Tibial artery (tissue), 4 donors: ENCODE measurements at regions not wholly inside any gene's neighbourhood (a gene's known extent, or its start where the extent isn't known, plus 50 kb on each side); places are given as distances from the start of the nearest gene placed in this dataset.

Experiments used
- DNase-seq, 2 donors: peaks; one replicate each; pipeline ENCODE4 v3.0.0-alpha.2; 2019
- H3K27ac ChIP-seq, 2 donors: fragments of 200-600 bp; sonication (generic) in 1 of 2; 1 replicate in 1 of 2; 2 replicates in 1 of 2; pipeline ENCODE4 v1.5.1; 2018 to 2019; ENCODE audit warnings: mild to moderate bottlenecking in 1 of 2
- H3K27me3 ChIP-seq, 2 donors: fragments of 200-600 bp; sonication (generic) in 1 of 2; one replicate each; pipeline versions ENCODE4 v1.5.1 to v1.6.0; 2016 to 2019
- H3K36me3 ChIP-seq, 3 donors: fragments of 200-600 bp; sonication (generic) in 2 of 3; one replicate each; pipeline ENCODE4 v1.5.1; 2016 to 2019; ENCODE audit warnings: mild to moderate bottlenecking in 2 of 3
- H3K4me1 ChIP-seq, 4 donors: fragments of 200-600 bp; sonication (generic) in 2 of 4; 1 replicate in 3 of 4; 2 replicates in 1 of 4; pipeline ENCODE4 v1.5.1; 2016 to 2019
- H3K4me3 ChIP-seq, 2 donors: fragments of 200-600 bp; sonication (generic) in 1 of 2; 1 replicate in 1 of 2; 2 replicates in 1 of 2; pipeline ENCODE4 v1.5.1; 2018 to 2019; ENCODE audit warnings: mild to moderate bottlenecking in 2 of 2
- H3K9me3 ChIP-seq, 3 donors: fragments of 200-600 bp; sonication (generic) in 1 of 3; one replicate each; pipeline ENCODE4 v1.5.1; 2016 to 2019
- intact Hi-C: fragments of 100-400 bp; cut with DNase I; formaldehyde crosslinking; loops from one replicate; pipeline ENCODE4 v1.15.0; 2023; ENCODE audit warnings: low total_unique reads
- TF ChIP-seq, protein P1 (sequence below), 2 experiments: fragments of 200-600 bp in 1 of 2; fragments of 450-650 bp in 1 of 2; IDR thresholded peaks; one replicate each; pipeline ENCODE4 v1.5.1; 2017 to 2019; ENCODE audit warnings: antibody characterized with exemption in 2 of 2, mild to moderate bottlenecking in 1 of 2, moderate library complexity in 1 of 2

DNA sequence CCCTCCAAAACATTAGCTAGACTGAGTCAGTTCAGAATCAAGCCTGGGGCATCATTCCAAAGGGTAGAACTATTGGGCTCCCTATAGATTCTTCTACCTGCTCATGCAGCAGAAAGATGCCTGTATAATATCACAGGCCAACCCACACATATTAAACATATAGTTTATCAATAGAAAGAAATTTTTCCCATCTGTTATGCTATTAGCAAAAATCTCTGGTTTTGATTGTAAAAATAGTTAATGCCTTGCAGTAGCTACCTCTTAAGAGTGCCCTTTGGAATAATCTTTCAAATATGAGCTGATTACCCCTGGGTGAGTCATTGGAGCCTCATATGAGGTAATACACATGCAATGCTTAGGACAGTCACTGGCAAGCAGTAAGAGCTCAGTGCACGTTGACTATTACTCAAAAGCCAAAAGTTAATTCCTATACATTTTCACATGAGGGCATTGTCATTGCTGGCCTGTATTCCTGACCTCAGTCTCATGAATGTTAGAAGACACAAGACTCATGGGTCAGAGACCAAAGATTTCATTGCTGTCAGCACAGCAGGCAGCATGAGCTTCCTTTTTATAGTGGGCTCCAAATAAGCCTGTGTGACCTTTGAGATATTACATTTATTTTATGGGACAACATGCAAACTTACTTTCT lies 180.0 kb downstream of the FGFR2 start:
- no peaks in the 10 kb centered on the region for H3K4me1 ChIP-seq
- TF ChIP-seq, protein P1, sequence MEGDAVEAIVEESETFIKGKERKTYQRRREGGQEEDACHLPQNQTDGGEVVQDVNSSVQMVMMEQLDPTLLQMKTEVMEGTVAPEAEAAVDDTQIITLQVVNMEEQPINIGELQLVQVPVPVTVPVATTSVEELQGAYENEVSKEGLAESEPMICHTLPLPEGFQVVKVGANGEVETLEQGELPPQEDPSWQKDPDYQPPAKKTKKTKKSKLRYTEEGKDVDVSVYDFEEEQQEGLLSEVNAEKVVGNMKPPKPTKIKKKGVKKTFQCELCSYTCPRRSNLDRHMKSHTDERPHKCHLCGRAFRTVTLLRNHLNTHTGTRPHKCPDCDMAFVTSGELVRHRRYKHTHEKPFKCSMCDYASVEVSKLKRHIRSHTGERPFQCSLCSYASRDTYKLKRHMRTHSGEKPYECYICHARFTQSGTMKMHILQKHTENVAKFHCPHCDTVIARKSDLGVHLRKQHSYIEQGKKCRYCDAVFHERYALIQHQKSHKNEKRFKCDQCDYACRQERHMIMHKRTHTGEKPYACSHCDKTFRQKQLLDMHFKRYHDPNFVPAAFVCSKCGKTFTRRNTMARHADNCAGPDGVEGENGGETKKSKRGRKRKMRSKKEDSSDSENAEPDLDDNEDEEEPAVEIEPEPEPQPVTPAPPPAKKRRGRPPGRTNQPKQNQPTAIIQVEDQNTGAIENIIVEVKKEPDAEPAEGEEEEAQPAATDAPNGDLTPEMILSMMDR (IDR thresholded peaks at IDR 0.05) = no peak
- no peak overlapping the region for H3K27ac ChIP-seq
- no peak overlapping the region for H3K4me3 ChIP-seq
- H3K27me3 ChIP-seq = no peaks in the 10 kb centered on the region
- no peak for DNase-seq
- H3K36me3 ChIP-seq = no peaks in the 10 kb centered on the region
- intact Hi-C loops = no loop called here
- H3K9me3 ChIP-seq = no peaks in the 10 kb centered on the region

DNA sequence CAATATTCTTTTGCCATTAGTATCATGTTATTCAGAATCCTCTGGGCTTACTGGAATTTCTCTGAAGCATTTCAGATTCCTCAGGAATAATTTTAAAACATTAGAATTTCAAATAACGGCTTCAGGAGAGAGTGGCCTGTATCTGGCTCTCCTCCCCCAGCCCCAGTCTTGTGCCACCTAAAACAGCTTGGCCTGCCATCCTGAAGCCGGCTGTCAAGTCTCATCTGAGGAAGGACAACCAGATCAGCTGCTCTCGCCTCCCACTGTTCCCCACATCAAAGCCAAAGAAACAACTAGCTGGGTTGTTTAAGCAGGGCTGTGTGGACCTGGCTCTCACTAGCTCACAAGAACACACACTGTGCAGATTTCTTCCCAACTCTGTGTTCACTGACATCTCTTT lies 178.2 kb downstream of the FGFR2 start:
- no peaks in the 10 kb centered on the region for H3K27me3 ChIP-seq

GRCh38 chr10:121422096-121422495 lies 176.1 kb downstream of the FGFR2 start:
- H3K27me3 ChIP-seq = no peaks in the 10 kb centered on the region
- H3K4me1 ChIP-seq = no peaks in the 10 kb centered on the region
- no peaks in the 10 kb centered on the region for H3K9me3 ChIP-seq
- no peaks in the 10 kb centered on the region for H3K36me3 ChIP-seq
- no peak overlapping the region for H3K4me3 ChIP-seq
- no peak overlapping the region for H3K27ac ChIP-seq
- intact Hi-C loops = no loop called here
- DNase-seq = no peak
- TF ChIP-seq, protein P1 (IDR thresholded peaks at IDR 0.05) = no peak

More for the DNA sequence above, 178.2 kb downstream of the FGFR2 start:
- TF ChIP-seq, protein P1 (IDR thresholded peaks at IDR 0.05) = no peak
- Histone ChIP-seq H3K27ac (no peak overlapping the region), H3K36me3 (no peaks in the 10 kb centered on the region), H3K4me3 (no peak overlapping the region), H3K4me1 (no peaks in the 10 kb centered on the region), H3K9me3 (no peaks in the 10 kb centered on the region)
- DNase-seq = peak in 1 of 2 donors; percentile 1
- intact Hi-C loops = no loop called here

- no peak overlapping the region for H3K27ac ChIP-seq
- H3K4me3 ChIP-seq = no peak overlapping the region
- intact Hi-C loops = no loop called here
- no peaks in the 10 kb centered on the region for H3K4me1 ChIP-seq
- no peaks in the 10 kb centered on the region for H3K27me3 ChIP-seq
- no peak for DNase-seq
- TF ChIP-seq, protein P1 (IDR thresholded peaks at IDR 0.05) = no peak
- no peaks in the 10 kb centered on the region for H3K36me3 ChIP-seq
- H3K9me3 ChIP-seq = no peaks in the 10 kb centered on the region
Measured at GRCh38 chr10:121425623-121426022, 172.6 kb downstream of the FGFR2 start.

GRCh38 chr10:121426307-121426706 lies 171.9 kb downstream of the FGFR2 start:
- Histone ChIP-seq H3K9me3 (no peaks in the 10 kb centered on the region), H3K27ac (no peak overlapping the region), H3K27me3 (no peaks in the 10 kb centered on the region), H3K4me3 (no peak overlapping the region), H3K36me3 (no peaks in the 10 kb centered on the region), H3K4me1 (no peaks in the 10 kb centered on the region)
- intact Hi-C loops = no loop called here
- DNase-seq = peak in 1 of 2 donors; percentile 42
- TF ChIP-seq, protein P1 (IDR thresholded peaks at IDR 0.05) = no peak
